Lower leg skin (tissue), 3 donors: ENCODE measurements at regions not wholly inside any gene's neighbourhood (a gene's known extent, or its start where the extent isn't known, plus 50 kb on each side); places are given as distances from the start of the nearest gene placed in this dataset.
"Not testable (repeated sequence)": the region's sequence is repeated elsewhere in the genome, so short reads cannot be mapped to it uniquely, and the experiment has no call there.

ENCODE experiments used
- POLR2A ChIP-seq, 2 donors: fragments of 450-650 bp; IDR thresholded peaks; one replicate each; pipeline ENCODE4 v1.6.1; 2016 to 2017; ENCODE audit warnings: antibody characterized with exemption in 2 of 2, mild to moderate bottlenecking in 1 of 2, moderate library complexity in 1 of 2
- TF ChIP-seq, protein P1 (sequence below), 3 donors: fragments of 450-650 bp; IDR thresholded peaks; one replicate each; pipeline ENCODE4 v1.5.1; 2016; ENCODE audit warnings: antibody characterized with exemption in 3 of 3, mild to moderate bottlenecking in 3 of 3, moderate library complexity in 2 of 3

DNA sequence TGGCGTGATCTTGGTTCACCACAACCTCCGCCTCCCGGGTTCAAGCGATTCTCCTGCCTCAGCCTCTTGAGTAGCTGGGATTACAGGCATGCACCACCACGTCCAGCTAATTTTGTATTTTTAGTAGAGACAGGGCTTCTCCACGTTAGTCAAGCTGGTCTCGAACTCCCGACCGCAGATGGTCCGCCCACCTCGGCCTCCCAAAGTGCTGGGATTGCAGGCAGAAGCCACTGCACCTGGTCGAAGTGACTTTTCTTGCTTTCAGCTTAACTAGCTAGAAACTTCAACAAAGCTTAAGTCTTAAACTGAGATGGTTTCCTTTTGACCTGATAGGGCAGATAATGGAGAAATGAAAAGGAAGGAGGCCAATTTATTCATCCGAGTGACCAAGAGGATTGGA is 130.5 kb downstream of the FAM161A start:
- TF ChIP-seq, protein P1, sequence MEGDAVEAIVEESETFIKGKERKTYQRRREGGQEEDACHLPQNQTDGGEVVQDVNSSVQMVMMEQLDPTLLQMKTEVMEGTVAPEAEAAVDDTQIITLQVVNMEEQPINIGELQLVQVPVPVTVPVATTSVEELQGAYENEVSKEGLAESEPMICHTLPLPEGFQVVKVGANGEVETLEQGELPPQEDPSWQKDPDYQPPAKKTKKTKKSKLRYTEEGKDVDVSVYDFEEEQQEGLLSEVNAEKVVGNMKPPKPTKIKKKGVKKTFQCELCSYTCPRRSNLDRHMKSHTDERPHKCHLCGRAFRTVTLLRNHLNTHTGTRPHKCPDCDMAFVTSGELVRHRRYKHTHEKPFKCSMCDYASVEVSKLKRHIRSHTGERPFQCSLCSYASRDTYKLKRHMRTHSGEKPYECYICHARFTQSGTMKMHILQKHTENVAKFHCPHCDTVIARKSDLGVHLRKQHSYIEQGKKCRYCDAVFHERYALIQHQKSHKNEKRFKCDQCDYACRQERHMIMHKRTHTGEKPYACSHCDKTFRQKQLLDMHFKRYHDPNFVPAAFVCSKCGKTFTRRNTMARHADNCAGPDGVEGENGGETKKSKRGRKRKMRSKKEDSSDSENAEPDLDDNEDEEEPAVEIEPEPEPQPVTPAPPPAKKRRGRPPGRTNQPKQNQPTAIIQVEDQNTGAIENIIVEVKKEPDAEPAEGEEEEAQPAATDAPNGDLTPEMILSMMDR (IDR thresholded peaks at IDR 0.05): not testable (repeated sequence)
- not testable (repeated sequence) for TF ChIP-seq POLR2A (IDR thresholded peaks at IDR 0.05)
